ENCODE measurements at regions not wholly inside any gene's neighbourhood (a gene's known extent, or its start where the extent isn't known, plus 50 kb on each side); places are given as distances from the start of the nearest gene placed in this dataset.

DNA sequence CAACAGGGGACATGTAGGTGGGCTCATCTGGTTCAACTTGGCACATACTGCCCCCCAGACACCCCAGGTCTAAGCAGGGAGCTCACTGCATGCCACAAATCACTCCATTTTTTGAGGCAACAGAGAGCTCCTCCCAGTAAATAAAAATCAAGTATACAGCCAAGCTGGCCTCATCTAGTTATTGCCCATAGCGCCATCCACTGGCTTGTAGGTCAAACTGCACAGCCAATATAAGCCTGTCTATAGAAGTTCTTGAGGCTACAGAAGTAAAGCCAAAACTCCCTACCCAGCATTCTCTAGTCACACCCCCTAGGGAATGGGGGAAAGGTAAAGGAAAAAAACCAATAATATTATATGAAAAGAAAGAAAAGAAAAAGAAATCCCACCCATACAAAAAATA is 453.7 kb downstream of the ZNF385D start:
- Histone ChIP-seq H3K9ac (ENCODE audit: low read length) (no peak overlapping the region), H3K36me3 (ENCODE audit: control insufficient read depth, insufficient read depth, low read length) (no peaks in the 10 kb centered on the region), H3K79me2 (ENCODE audit: control insufficient read depth, insufficient read depth, low read length) (no peaks in the 10 kb centered on the region), H3K79me1 (ENCODE audit: low read length) (no peaks in the 10 kb centered on the region), H2BK15ac (replicated peaks; ENCODE audit: low read depth) (no peak overlapping the region), H3K4me3 (ENCODE audit: low read length) (no peak overlapping the region), H3K18ac (ENCODE audit: low read length) (no peak overlapping the region), H3K4me1 (ENCODE audit: control insufficient read depth, low read depth, low read length) (no peaks in the 10 kb centered on the region), H2BK5ac (ENCODE audit: low read length) (no peak overlapping the region), H2BK120ac (ENCODE audit: low read depth, low read length) (no peak overlapping the region), H3K56ac (ENCODE audit: low read length) (no peak overlapping the region), H4K8ac (ENCODE audit: low read depth, low read length) (no peak overlapping the region), H3K4ac (ENCODE audit: low read depth, low read length) (no peak overlapping the region), H3K23ac (ENCODE audit: low read length) (no peak overlapping the region), H3K27me3 (ENCODE audit: insufficient read depth, low read length, poor library complexity) (no peaks in the 10 kb centered on the region), H3K4me2 (ENCODE audit: low read length) (no peak overlapping the region), H2AK5ac (ENCODE audit: low read length) (no peak overlapping the region), H4K5ac (ENCODE audit: low read length) (no peak overlapping the region), H3K27ac (ENCODE audit: low read depth, low read length) (no peak overlapping the region)
- no CpG with 5 or more reads among the region's 1 CpG for WGBS (ENCODE audit: extremely low coverage, insufficient coverage, low lambda C conversion rate)
- DNase-seq: no peak

GRCh38 chr3:21294768-21295167 is 456.2 kb downstream of the ZNF385D start:
- H4K5ac ChIP-seq (ENCODE audit: low read length): no peak overlapping the region
- no peaks in the 10 kb centered on the region for H3K36me3 ChIP-seq (ENCODE audit: control insufficient read depth, insufficient read depth, low read length)
- no peaks in the 10 kb centered on the region for H3K27me3 ChIP-seq (ENCODE audit: insufficient read depth, low read length, poor library complexity)
- H3K4me3 ChIP-seq (ENCODE audit: low read length): no peak overlapping the region
- no peak for DNase-seq
- H2AK5ac ChIP-seq (ENCODE audit: low read length): no peak overlapping the region
- no peak overlapping the region for H3K27ac ChIP-seq (ENCODE audit: low read depth, low read length)
- no peak overlapping the region for H4K8ac ChIP-seq (ENCODE audit: low read depth, low read length)
- H2BK120ac ChIP-seq (ENCODE audit: low read depth, low read length): no peak overlapping the region
- H3K18ac ChIP-seq (ENCODE audit: low read length): no peak overlapping the region
- H3K4me1 ChIP-seq (ENCODE audit: control insufficient read depth, low read depth, low read length): no peaks in the 10 kb centered on the region
- H2BK15ac ChIP-seq (replicated peaks; ENCODE audit: low read depth): no peak overlapping the region
- H3K56ac ChIP-seq (ENCODE audit: low read length): no peak overlapping the region
- no peaks in the 10 kb centered on the region for H3K79me2 ChIP-seq (ENCODE audit: control insufficient read depth, insufficient read depth, low read length)
- no peak overlapping the region for H3K9ac ChIP-seq (ENCODE audit: low read length)
- no peak overlapping the region for H3K23ac ChIP-seq (ENCODE audit: low read length)
- no peak overlapping the region for H3K4me2 ChIP-seq (ENCODE audit: low read length)
- H2BK5ac ChIP-seq (ENCODE audit: low read length): no peak overlapping the region
- no peaks in the 10 kb centered on the region for H3K79me1 ChIP-seq (ENCODE audit: low read length)
- no peak overlapping the region for H3K4ac ChIP-seq (ENCODE audit: low read depth, low read length)

DNA sequence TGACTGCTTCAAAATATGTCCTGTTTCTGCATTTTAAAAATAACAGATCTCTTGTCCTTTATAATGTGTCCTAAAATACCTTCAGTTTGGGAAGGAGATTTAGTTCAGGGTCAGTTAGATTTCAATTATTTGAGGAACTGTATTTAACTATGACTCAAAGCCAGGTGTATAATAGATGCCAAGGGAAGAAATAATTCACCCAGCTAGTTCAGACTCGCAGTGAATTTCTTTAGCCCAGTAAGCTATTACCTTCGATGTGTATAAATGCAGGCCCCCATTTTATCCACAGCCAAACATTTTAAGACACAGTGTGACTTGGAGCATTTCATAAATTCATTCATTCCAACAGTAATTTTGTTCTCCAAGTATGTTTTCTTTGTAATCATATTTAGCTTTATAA is 458.0 kb downstream of the ZNF385D start:
- Histone ChIP-seq H3K4me3 (ENCODE audit: low read length) (no peak overlapping the region), H4K8ac (ENCODE audit: low read depth, low read length) (no peak overlapping the region), H2BK5ac (ENCODE audit: low read length) (no peak overlapping the region), H3K23ac (ENCODE audit: low read length) (no peak overlapping the region), H3K18ac (ENCODE audit: low read length) (no peak overlapping the region), H3K27me3 (ENCODE audit: insufficient read depth, low read length, poor library complexity) (no peaks in the 10 kb centered on the region), H3K4me1 (ENCODE audit: control insufficient read depth, low read depth, low read length) (no peaks in the 10 kb centered on the region), H3K9ac (ENCODE audit: low read length) (no peak overlapping the region), H2BK15ac (replicated peaks; ENCODE audit: low read depth) (no peak overlapping the region), H3K4me2 (ENCODE audit: low read length) (no peak overlapping the region), H3K27ac (ENCODE audit: low read depth, low read length) (no peak overlapping the region), H3K79me1 (ENCODE audit: low read length) (no peaks in the 10 kb centered on the region), H3K36me3 (ENCODE audit: control insufficient read depth, insufficient read depth, low read length) (no peaks in the 10 kb centered on the region), H3K4ac (ENCODE audit: low read depth, low read length) (no peak overlapping the region), H3K56ac (ENCODE audit: low read length) (no peak overlapping the region), H2AK5ac (ENCODE audit: low read length) (no peak overlapping the region), H2BK120ac (ENCODE audit: low read depth, low read length) (no peak overlapping the region), H3K79me2 (ENCODE audit: control insufficient read depth, insufficient read depth, low read length) (no peaks in the 10 kb centered on the region), H4K5ac (ENCODE audit: low read length) (no peak overlapping the region)
- WGBS (ENCODE audit: extremely low coverage, insufficient coverage, low lambda C conversion rate): no CpG with 5 or more reads among the region's 2 CpGs
- no peak for DNase-seq

DNA sequence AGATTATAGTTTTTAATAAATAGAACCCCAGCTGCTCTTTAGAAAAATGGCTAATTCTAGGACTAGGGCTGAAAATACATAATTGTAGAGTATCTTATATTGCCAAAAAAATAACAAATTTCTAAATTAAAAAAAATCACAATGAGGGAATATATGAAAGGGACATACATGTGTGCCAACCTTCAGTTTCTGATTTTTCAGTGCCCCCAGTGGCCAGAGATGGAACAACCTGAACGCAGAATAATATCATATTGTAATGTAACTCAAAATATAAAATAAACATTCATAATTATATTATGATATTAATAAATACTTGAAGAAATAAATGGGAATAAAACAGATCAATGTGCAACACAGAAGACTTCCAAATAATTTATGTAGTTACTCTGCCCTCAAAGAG is 460.5 kb downstream of the ZNF385D start:
- H3K4me1 ChIP-seq (ENCODE audit: control insufficient read depth, low read depth, low read length): no peaks in the 10 kb centered on the region
- no peak overlapping the region for H2BK5ac ChIP-seq (ENCODE audit: low read length)
- no peaks in the 10 kb centered on the region for H3K36me3 ChIP-seq (ENCODE audit: control insufficient read depth, insufficient read depth, low read length)
- H2AK5ac ChIP-seq (ENCODE audit: low read length): no peak overlapping the region
- H3K18ac ChIP-seq (ENCODE audit: low read length): no peak overlapping the region
- no peak overlapping the region for H3K9ac ChIP-seq (ENCODE audit: low read length)
- no peak overlapping the region for H3K4ac ChIP-seq (ENCODE audit: low read depth, low read length)
- no peak overlapping the region for H3K4me2 ChIP-seq (ENCODE audit: low read length)
- H4K8ac ChIP-seq (ENCODE audit: low read depth, low read length): no peak overlapping the region
- H2BK120ac ChIP-seq (ENCODE audit: low read depth, low read length): no peak overlapping the region
- no peak overlapping the region for H3K23ac ChIP-seq (ENCODE audit: low read length)
- no peak overlapping the region for H3K4me3 ChIP-seq (ENCODE audit: low read length)
- H3K79me2 ChIP-seq (ENCODE audit: control insufficient read depth, insufficient read depth, low read length): no peaks in the 10 kb centered on the region
- H4K5ac ChIP-seq (ENCODE audit: low read length): no peak overlapping the region
- no peak for DNase-seq
- no peak overlapping the region for H3K27ac ChIP-seq (ENCODE audit: low read depth, low read length)
- no CpG with 5 or more reads among the region's 1 CpG for WGBS (ENCODE audit: extremely low coverage, insufficient coverage, low lambda C conversion rate)
- H2BK15ac ChIP-seq (replicated peaks; ENCODE audit: low read depth): no peak overlapping the region
- no peaks in the 10 kb centered on the region for H3K79me1 ChIP-seq (ENCODE audit: low read length)
- no peaks in the 10 kb centered on the region for H3K27me3 ChIP-seq (ENCODE audit: insufficient read depth, low read length, poor library complexity)
- H3K56ac ChIP-seq (ENCODE audit: low read length): no peak overlapping the region

DNA sequence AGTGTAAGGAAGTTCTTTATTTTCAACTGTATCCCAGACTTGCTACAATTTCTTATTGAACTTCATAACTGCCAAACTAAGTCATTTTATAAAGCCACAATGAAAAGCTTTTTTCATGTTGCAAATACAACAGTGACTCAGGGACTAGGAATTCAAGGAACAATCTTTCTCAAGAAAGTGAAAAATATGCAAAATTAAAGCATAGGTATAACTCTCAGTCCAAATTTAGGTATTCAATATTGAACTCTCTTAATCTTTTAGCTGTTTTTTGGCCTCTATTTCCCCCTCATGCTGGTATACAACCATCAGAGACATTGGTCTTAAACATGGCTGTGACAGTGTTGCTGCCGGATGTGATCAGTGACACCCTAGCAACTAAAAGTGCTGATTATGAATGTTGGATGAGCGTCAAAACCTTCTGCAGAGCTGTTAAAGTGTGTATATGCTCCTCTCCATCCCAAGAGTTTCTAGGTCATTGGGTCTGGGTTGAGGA is 476.9 kb downstream of the ZNF385D start:
- no peak overlapping the region for H2BK15ac ChIP-seq (replicated peaks; ENCODE audit: low read depth)
- peak overlapping the region; percentile 13 for H4K8ac ChIP-seq (ENCODE audit: low read depth, low read length)
- H3K79me2 ChIP-seq (ENCODE audit: control insufficient read depth, insufficient read depth, low read length): no peaks in the 10 kb centered on the region
- no peaks in the 10 kb centered on the region for H3K27me3 ChIP-seq (ENCODE audit: insufficient read depth, low read length, poor library complexity)
- no peak overlapping the region for H2AK5ac ChIP-seq (ENCODE audit: low read length)
- H3K4ac ChIP-seq (ENCODE audit: low read depth, low read length): no peak overlapping the region
- no peaks in the 10 kb centered on the region for H3K4me1 ChIP-seq (ENCODE audit: control insufficient read depth, low read depth, low read length)
- H2BK5ac ChIP-seq (ENCODE audit: low read length): no peak overlapping the region
- H3K23ac ChIP-seq (ENCODE audit: low read length): no peak overlapping the region
- H3K18ac ChIP-seq (ENCODE audit: low read length): no peak overlapping the region
- H3K36me3 ChIP-seq (ENCODE audit: control insufficient read depth, insufficient read depth, low read length): no peaks in the 10 kb centered on the region
- no peak overlapping the region for H4K5ac ChIP-seq (ENCODE audit: low read length)
- no peak overlapping the region for H3K56ac ChIP-seq (ENCODE audit: low read length)
- H2BK120ac ChIP-seq (ENCODE audit: low read depth, low read length): no peak overlapping the region
- WGBS (ENCODE audit: extremely low coverage, insufficient coverage, low lambda C conversion rate): no CpG with 5 or more reads among the region's 2 CpGs
- no peak overlapping the region for H3K4me2 ChIP-seq (ENCODE audit: low read length)
- DNase-seq: no peak
- H3K9ac ChIP-seq (ENCODE audit: low read length): no peak overlapping the region
- H3K79me1 ChIP-seq (ENCODE audit: low read length): no peaks in the 10 kb centered on the region
- H3K27ac ChIP-seq (ENCODE audit: low read depth, low read length): no peak overlapping the region
- H3K4me3 ChIP-seq (ENCODE audit: low read length): no peak overlapping the region

DNA sequence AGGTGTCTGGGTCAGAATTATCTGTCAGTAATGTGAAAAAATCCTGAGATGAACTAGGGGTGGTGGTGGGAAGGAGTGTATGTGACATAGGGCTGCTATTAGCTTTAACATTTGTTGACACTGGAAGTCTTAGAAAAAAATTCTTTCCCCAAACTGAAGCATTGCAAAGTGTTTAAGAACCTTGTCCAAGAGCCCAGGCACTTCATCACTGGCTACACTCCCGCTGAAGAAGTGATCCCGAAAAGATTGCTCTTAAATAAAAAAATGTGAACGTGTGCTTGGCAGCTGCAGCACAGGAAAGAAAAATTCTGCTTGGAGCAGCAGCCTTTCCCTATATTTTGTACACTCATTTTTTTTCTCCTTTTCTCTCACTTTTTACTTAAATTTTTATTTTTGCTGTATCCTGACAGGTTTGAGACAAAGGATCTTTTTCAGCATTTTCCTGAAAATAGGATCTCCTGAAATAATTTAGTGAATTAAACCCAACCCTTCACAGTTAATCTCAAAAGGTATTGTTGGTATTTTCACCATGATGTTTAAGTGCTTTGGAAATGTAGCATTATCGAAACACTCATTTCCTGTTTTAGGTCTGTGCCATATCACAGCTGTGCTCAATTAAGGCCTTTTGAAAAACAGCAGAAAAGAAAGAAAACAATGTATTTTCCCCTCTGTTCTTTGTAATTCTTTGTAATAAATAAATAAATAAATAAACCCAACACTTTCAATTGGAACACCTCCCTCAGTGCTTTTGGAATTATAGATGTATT is 477.6 kb downstream of the ZNF385D start:
- H3K18ac ChIP-seq (ENCODE audit: low read length): no peak overlapping the region
- WGBS (ENCODE audit: extremely low coverage, insufficient coverage, low lambda C conversion rate): no CpG with 5 or more reads among the region's 4 CpGs
- no peak overlapping the region for H2AK5ac ChIP-seq (ENCODE audit: low read length)
- no peaks in the 10 kb centered on the region for H3K36me3 ChIP-seq (ENCODE audit: control insufficient read depth, insufficient read depth, low read length)
- H4K5ac ChIP-seq (ENCODE audit: low read length): no peak overlapping the region
- H2BK5ac ChIP-seq (ENCODE audit: low read length): no peak overlapping the region
- H3K27me3 ChIP-seq (ENCODE audit: insufficient read depth, low read length, poor library complexity): no peaks in the 10 kb centered on the region
- peak overlapping the region; percentile 36 for H3K4ac ChIP-seq (ENCODE audit: low read depth, low read length)
- no peak overlapping the region for H3K4me3 ChIP-seq (ENCODE audit: low read length)
- H3K79me1 ChIP-seq (ENCODE audit: low read length): no peaks in the 10 kb centered on the region
- no peak overlapping the region for H3K56ac ChIP-seq (ENCODE audit: low read length)
- no peaks in the 10 kb centered on the region for H3K79me2 ChIP-seq (ENCODE audit: control insufficient read depth, insufficient read depth, low read length)
- H3K27ac ChIP-seq (ENCODE audit: low read depth, low read length): no peak overlapping the region
- no peak overlapping the region for H3K9ac ChIP-seq (ENCODE audit: low read length)
- no peak overlapping the region for H3K23ac ChIP-seq (ENCODE audit: low read length)
- no peak overlapping the region for H2BK120ac ChIP-seq (ENCODE audit: low read depth, low read length)
- H3K4me2 ChIP-seq (ENCODE audit: low read length): no peak overlapping the region
- no peaks in the 10 kb centered on the region for H3K4me1 ChIP-seq (ENCODE audit: control insufficient read depth, low read depth, low read length)
- DNase-seq: no peak
- H4K8ac ChIP-seq (ENCODE audit: low read depth, low read length): no peak overlapping the region
- H2BK15ac ChIP-seq (replicated peaks; ENCODE audit: low read depth): no peak overlapping the region

Measured in mesendoderm (in vitro differentiated cells).